ENCODE measurements at regions not wholly inside any gene's neighbourhood (a gene's known extent, or its start where the extent isn't known, plus 50 kb on each side); places are given as distances from the start of the nearest gene placed in this dataset.

DNA sequence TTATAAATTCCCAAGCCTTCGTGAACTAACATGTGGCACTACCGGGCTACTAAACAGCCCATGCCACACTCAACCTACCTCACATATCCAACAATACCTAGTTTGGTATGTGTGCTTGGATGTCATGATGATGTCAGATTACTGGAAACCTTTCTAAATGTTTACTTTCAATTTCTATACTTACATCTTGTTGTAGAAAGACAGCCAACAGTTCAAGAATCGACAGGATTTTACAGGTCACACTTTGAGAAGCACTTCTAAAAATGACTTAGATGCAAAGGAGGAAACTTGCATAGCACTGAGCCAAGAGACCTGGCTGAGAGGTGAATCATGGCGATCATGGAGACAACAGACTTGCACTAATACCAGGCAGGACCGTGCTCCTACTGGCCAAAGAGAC lies 209.9 kb downstream of the COL4A1 start:
- H3K27ac ChIP-seq (ENCODE audit: low read depth), result no peak overlapping the region
- DNase-seq (ENCODE audit: extremely low spot score), result no peak
- WGBS, result 90% methylated on average over 5 of the region's 5 CpGs

GRCh38 chr13:110092831-110093247 lies 214.1 kb downstream of the COL4A1 start:
- Histone ChIP-seq H3K36me3 (ENCODE audit: insufficient read depth) (no peaks in the 10 kb centered on the region), H3K4me1 (ENCODE audit: insufficient read depth) (no peaks in the 10 kb centered on the region), H3K4me3 (ENCODE audit: low read depth, low read length) (no peak overlapping the region), H3K27ac (ENCODE audit: low read depth) (no peak overlapping the region)
- no peak for DNase-seq (ENCODE audit: extremely low spot score)
- WGBS, result 47% methylated on average over 1 of the region's 1 CpG

More for the DNA sequence above, 209.9 kb downstream of the COL4A1 start:
- no peak overlapping the region for H3K4me3 ChIP-seq (ENCODE audit: low read depth, low read length)
- no peaks in the 10 kb centered on the region for H3K4me1 ChIP-seq (ENCODE audit: insufficient read depth)
- H3K36me3 ChIP-seq (ENCODE audit: insufficient read depth), result no peaks in the 10 kb centered on the region

DNA sequence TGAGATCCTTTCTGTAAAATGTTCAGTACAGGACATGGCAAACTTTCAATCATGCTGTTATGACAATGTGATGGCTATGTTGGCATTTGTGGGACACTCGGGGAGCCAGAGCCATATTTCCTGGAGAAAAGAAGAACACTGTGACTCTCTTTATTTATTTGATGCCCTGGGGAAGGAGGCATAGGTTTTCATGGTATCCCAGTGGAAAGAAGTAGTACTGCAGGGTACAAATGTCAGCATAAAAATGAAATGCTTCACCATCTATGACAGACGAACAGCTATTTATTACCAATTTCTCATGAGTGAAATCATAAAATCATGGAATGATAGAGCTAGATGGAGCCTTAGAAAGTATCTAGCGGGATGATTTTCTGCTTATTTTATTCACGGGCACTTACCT lies 217.1 kb downstream of the COL4A1 start:
- Histone ChIP-seq H3K36me3 (ENCODE audit: insufficient read depth) (no peaks in the 10 kb centered on the region), H3K4me1 (ENCODE audit: insufficient read depth) (no peaks in the 10 kb centered on the region), H3K4me3 (ENCODE audit: low read depth, low read length) (no peak overlapping the region), H3K27ac (ENCODE audit: low read depth) (no peak overlapping the region)
- no peak for DNase-seq (ENCODE audit: extremely low spot score)
- 85% methylated on average over 4 of the region's 4 CpGs for WGBS

GRCh38 chr13:110089100-110089499 lies 217.9 kb downstream of the COL4A1 start:
- H3K36me3 ChIP-seq (ENCODE audit: insufficient read depth), result no peaks in the 10 kb centered on the region
- H3K4me3 ChIP-seq (ENCODE audit: low read depth, low read length), result no peak overlapping the region
- H3K4me1 ChIP-seq (ENCODE audit: insufficient read depth), result no peaks in the 10 kb centered on the region
- no peak overlapping the region for H3K27ac ChIP-seq (ENCODE audit: low read depth)
- DNase-seq (ENCODE audit: extremely low spot score), result no peak

GRCh38 chr13:110073982-110074381 lies 233.0 kb downstream of the COL4A1 start:
- Histone ChIP-seq H3K4me1 (ENCODE audit: insufficient read depth) (no peaks in the 10 kb centered on the region), H3K36me3 (ENCODE audit: insufficient read depth) (no peaks in the 10 kb centered on the region), H3K4me3 (ENCODE audit: low read depth, low read length) (no peak overlapping the region), H3K27ac (ENCODE audit: low read depth) (no peak overlapping the region)
- DNase-seq (ENCODE audit: extremely low spot score), result no peak
- WGBS, result 82% methylated on average over 6 of the region's 6 CpGs

GRCh38 chr13:110070511-110071120 lies 236.3 kb downstream of the COL4A1 start:
- H3K4me1 ChIP-seq (ENCODE audit: insufficient read depth), result no peaks in the 10 kb centered on the region
- 86% methylated on average over 9 of the region's 9 CpGs for WGBS
- no peak for DNase-seq (ENCODE audit: extremely low spot score)
- H3K4me3 ChIP-seq (ENCODE audit: low read depth, low read length), result no peak overlapping the region
- H3K36me3 ChIP-seq (ENCODE audit: insufficient read depth), result no peaks in the 10 kb centered on the region
- H3K27ac ChIP-seq (ENCODE audit: low read depth), result no peak overlapping the region

DNA sequence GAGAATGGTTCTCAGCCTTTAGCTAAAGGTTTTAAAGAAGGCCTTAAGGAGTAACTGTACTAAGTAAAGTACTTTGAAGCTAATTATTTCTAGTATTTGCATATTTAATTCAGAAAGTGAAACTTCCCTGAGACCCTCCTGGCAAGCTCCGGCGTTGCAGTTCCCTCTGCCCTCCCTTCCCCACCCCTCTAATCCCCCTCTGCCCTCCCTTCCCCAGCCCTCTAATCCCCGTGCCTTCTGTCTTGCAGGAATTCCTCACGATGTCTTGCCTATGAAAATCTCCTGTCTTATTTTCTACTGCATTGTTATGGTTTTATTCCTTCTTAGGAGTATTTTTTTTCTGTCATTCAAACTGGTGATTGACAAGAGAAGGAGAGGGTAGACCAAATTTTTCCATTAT lies 236.9 kb downstream of the COL4A1 start:
- Histone ChIP-seq H3K4me3 (ENCODE audit: low read depth, low read length) (no peak overlapping the region), H3K27ac (ENCODE audit: low read depth) (no peak overlapping the region), H3K36me3 (ENCODE audit: insufficient read depth) (no peaks in the 10 kb centered on the region), H3K4me1 (ENCODE audit: insufficient read depth) (no peaks in the 10 kb centered on the region)
- no peak for DNase-seq (ENCODE audit: extremely low spot score)
- 31% methylated on average over 4 of the region's 4 CpGs for WGBS

GRCh38 chr13:110068176-110068473 lies 238.8 kb downstream of the COL4A1 start:
- no peak for DNase-seq (ENCODE audit: extremely low spot score)
- H3K36me3 ChIP-seq (ENCODE audit: insufficient read depth), result no peaks in the 10 kb centered on the region
- no peak overlapping the region for H3K4me3 ChIP-seq (ENCODE audit: low read depth, low read length)
- 94% methylated on average over 3 of the region's 3 CpGs for WGBS
- no peak overlapping the region for H3K27ac ChIP-seq (ENCODE audit: low read depth)
- no peaks in the 10 kb centered on the region for H3K4me1 ChIP-seq (ENCODE audit: insufficient read depth)

DNA sequence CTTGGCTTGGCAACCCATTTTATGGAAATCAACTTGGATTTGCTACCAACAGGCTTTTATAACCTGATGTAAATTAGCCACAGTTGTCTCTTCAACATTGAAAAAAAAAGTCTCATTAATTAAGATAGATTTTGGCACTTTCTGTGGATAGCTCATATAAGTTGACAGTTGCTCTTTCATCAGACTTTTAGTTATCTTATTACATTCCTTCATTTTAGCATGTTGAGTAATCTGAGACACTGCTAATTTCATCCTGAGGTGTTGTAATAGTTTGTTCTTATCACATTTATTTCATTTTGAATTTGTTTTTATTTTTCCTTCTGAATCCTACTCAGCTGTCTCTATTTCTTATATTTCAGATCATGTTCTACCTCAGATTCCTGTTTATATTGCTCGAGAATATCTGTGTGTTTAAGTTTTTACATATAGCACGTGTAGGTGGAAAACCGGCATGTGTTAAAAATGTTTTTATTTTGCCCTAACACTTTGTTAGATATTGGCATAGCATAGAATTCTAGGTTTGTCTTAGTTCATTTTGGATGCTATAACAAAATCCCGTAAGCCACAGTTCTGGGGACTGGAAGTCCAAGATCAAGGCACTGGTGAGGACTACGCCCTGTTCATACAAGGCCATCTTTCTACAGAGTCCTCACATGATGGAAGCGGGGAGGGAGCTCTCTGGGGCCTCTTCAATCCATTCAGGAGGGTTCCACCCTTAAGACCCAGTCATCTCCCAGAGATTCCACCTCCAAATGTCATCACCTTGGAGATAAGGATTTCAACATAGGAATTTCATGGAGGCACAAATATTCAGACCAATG lies 239.4 kb downstream of the COL4A1 start:
- Histone ChIP-seq H3K4me3 (ENCODE audit: low read depth, low read length) (no peak overlapping the region), H3K36me3 (ENCODE audit: insufficient read depth) (no peaks in the 10 kb centered on the region), H3K27ac (ENCODE audit: low read depth) (no peak overlapping the region), H3K4me1 (ENCODE audit: insufficient read depth) (no peaks in the 10 kb centered on the region)
- DNase-seq (ENCODE audit: extremely low spot score), result no peak
- WGBS, result 95% methylated on average over 6 of the region's 6 CpGs

GRCh38 chr13:110065780-110066179 lies 241.2 kb downstream of the COL4A1 start:
- H3K4me1 ChIP-seq (ENCODE audit: insufficient read depth), result no peaks in the 10 kb centered on the region

DNA sequence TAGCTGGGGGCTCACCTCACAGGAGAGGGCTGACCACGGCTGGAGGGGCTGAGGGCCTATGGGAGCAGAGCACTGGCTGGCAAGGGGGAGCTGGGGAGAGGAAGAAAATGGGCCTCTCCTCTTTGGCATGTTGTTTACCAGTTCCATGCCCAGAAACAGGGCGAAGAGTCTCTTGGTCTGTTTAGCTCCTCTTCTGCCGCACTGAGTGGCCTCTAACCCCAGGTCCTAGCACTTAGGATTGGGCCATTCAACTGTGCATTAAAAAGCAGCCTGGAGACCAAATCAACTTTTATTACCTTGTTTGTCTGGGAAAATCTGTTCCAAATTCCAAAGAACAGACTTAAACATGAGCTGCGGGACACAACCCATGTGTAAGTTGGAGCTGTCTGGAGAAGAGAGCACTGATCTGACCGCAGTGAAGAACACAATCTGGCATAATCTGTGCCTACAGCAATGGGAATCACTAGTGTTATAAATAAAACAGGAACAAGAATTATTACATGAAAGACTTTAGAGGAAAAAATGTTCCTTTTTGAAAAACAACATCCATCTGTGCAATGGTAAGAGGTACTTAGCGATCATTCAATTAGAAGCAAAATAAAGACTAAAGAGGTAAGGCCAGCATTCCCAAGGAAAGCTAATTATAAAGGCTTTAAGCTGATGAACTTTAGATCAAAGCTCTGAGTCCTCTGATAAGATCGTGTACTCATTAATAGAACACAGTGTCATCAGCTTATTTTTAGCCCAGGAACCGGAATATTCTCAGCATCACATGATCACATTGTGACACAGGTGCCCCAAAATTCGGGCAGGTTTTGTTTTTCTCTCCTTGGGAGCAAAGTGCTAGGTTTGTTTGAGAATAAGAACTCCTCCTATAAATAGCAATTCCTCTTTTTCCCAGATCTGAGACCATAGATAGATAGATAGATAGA lies 243.2 kb downstream of the COL4A1 start:
- peak; percentile 15 for DNase-seq (ENCODE audit: extremely low spot score)
- Histone ChIP-seq H3K4me3 (ENCODE audit: low read depth, low read length) (no peak overlapping the region), H3K4me1 (ENCODE audit: insufficient read depth) (no peaks in the 10 kb centered on the region), H3K36me3 (ENCODE audit: insufficient read depth) (no peaks in the 10 kb centered on the region), H3K27ac (ENCODE audit: low read depth) (no peak overlapping the region)
- WGBS, result 64% methylated on average over 9 of the region's 9 CpGs

More at GRCh38 chr13:110065780-110066179, 241.2 kb downstream of the COL4A1 start:
- H3K36me3 ChIP-seq (ENCODE audit: insufficient read depth), result no peaks in the 10 kb centered on the region
- WGBS, result 96% methylated on average over 9 of the region's 9 CpGs
- no peak overlapping the region for H3K27ac ChIP-seq (ENCODE audit: low read depth)
- H3K4me3 ChIP-seq (ENCODE audit: low read depth, low read length), result no peak overlapping the region
- DNase-seq (ENCODE audit: extremely low spot score), result no peak

- Histone ChIP-seq H3K4me1 (ENCODE audit: insufficient read depth) (no peaks in the 10 kb centered on the region), H3K36me3 (ENCODE audit: insufficient read depth) (no peaks in the 10 kb centered on the region), H3K4me3 (ENCODE audit: low read depth, low read length) (no peak overlapping the region), H3K27ac (ENCODE audit: low read depth) (no peak overlapping the region)
- 92% methylated on average over 19 of the region's 19 CpGs for WGBS
- no peak for DNase-seq (ENCODE audit: extremely low spot score)
These were observed 244.0 kb downstream of the COL4A1 start for GRCh38 chr13:110062777-110063442.

- H3K27ac ChIP-seq (ENCODE audit: low read depth), result no peak overlapping the region
- no peaks in the 10 kb centered on the region for H3K36me3 ChIP-seq (ENCODE audit: insufficient read depth)
- H3K4me1 ChIP-seq (ENCODE audit: insufficient read depth), result no peaks in the 10 kb centered on the region
- H3K4me3 ChIP-seq (ENCODE audit: low read depth, low read length), result no peak overlapping the region
- no peak for DNase-seq (ENCODE audit: extremely low spot score)
- WGBS, result 88% methylated on average over 10 of the region's 10 CpGs
These were observed 244.7 kb downstream of the COL4A1 start for GRCh38 chr13:110062077-110062776.

Measured in urinary bladder (tissue), 3 donors.